Ectodermal cell (in vitro differentiated cells): ENCODE measurements at regions not wholly inside any gene's neighbourhood (a gene's known extent, or its start where the extent isn't known, plus 50 kb on each side); places are given as distances from the start of the nearest gene placed in this dataset.

Experiments used
- H3K27ac ChIP-seq: 2 replicates; pipeline ENCODE4 v1.7.0; 2013; ENCODE audit warnings: mild to moderate bottlenecking, low read depth, low read length; ENCODE audit not compliant: insufficient read depth, poor library complexity, severe bottlenecking
- H3K27me3 ChIP-seq: 2 replicates; pipeline ENCODE4 v1.7.0; 2013; ENCODE audit warnings: mild to moderate bottlenecking, low read length; ENCODE audit not compliant: insufficient read depth, control insufficient read depth, poor library complexity, severe bottlenecking
- H3K36me3 ChIP-seq: one replicate; pipeline ENCODE4 v1.7.0; 2013; ENCODE audit warnings: low read length; ENCODE audit not compliant: control insufficient read depth, insufficient read depth
- H3K4me1 ChIP-seq: one replicate; pipeline ENCODE4 v1.7.0; 2013; ENCODE audit warnings: low read length; ENCODE audit not compliant: control insufficient read depth, insufficient read depth
- H3K4me3 ChIP-seq: 2 replicates; pipeline ENCODE4 v1.7.0; 2013; ENCODE audit warnings: low read depth, low read length, control low read depth; ENCODE audit not compliant: insufficient read depth
- H3K9me3 ChIP-seq: 2 replicates; pipeline ENCODE4 v1.7.0; 2013; ENCODE audit warnings: mild to moderate bottlenecking, low read length, moderate library complexity; ENCODE audit not compliant: control insufficient read depth
- WGBS, 2 experiments: methylation state at CpG; one replicate each; pipeline ENCODE4 v1.1.7; 2013; ENCODE audit warnings: missing lambda C conversion rate in 2 of 2; 5-methylcytosine and 5-hydroxymethylcytosine counted together

- Histone ChIP-seq H3K4me3 (no peak overlapping the region), H3K27ac (no peak overlapping the region), H3K36me3 (no peaks in the 10 kb centered on the region), H3K27me3 (no peaks in the 10 kb centered on the region), H3K4me1 (peaks cover 34% of the 10 kb centered on the region), H3K9me3 (no peaks in the 10 kb centered on the region)
- 76 to 88% methylated on average over 6 of the region's 6 CpGs for WGBS, 2 experiments
Measured at GRCh38 chr15:95292785-95293450, 1037.6 kb upstream of the NR2F2 start.

- WGBS, 2 experiments = 94 to 95% methylated on average over 5 to 6 of the region's 6 CpGs
- peaks cover 28% of the 10 kb centered on the region for H3K4me1 ChIP-seq
Measured at GRCh38 chr15:95293456-95294031, 1037.0 kb upstream of the NR2F2 start.

GRCh38 chr15:95295363-95295762, 1035.1 kb upstream of the NR2F2 start:
- H3K9me3 ChIP-seq = no peaks in the 10 kb centered on the region
- H3K4me1 ChIP-seq = peaks cover 9% of the 10 kb centered on the region
- no peaks in the 10 kb centered on the region for H3K36me3 ChIP-seq
- no peak overlapping the region for H3K4me3 ChIP-seq
- no peaks in the 10 kb centered on the region for H3K27me3 ChIP-seq
- no peak overlapping the region for H3K27ac ChIP-seq
- 92 to 96% methylated on average over 9 of the region's 9 CpGs for WGBS, 2 experiments

More at GRCh38 chr15:95293456-95294031, 1037.0 kb upstream of the NR2F2 start:
- H3K36me3 ChIP-seq = no peaks in the 10 kb centered on the region
- no peak overlapping the region for H3K27ac ChIP-seq
- H3K4me3 ChIP-seq = no peak overlapping the region
- no peaks in the 10 kb centered on the region for H3K27me3 ChIP-seq
- no peaks in the 10 kb centered on the region for H3K9me3 ChIP-seq

- H3K27me3 ChIP-seq = no peaks in the 10 kb centered on the region
- H3K9me3 ChIP-seq = no peaks in the 10 kb centered on the region
- H3K36me3 ChIP-seq = no peaks in the 10 kb centered on the region
- H3K4me1 ChIP-seq = peaks cover 2% of the 10 kb centered on the region
- H3K27ac ChIP-seq = no peak overlapping the region
- H3K4me3 ChIP-seq = no peak overlapping the region
- 90% methylated on average over 9 of the region's 9 CpGs for WGBS, 2 experiments
Measured at GRCh38 chr15:95295896-95296625, 1034.4 kb upstream of the NR2F2 start.

GRCh38 chr15:95296643-95297042, 1033.9 kb upstream of the NR2F2 start:
- 97 to 99% methylated on average over 4 of the region's 4 CpGs for WGBS, 2 experiments
- Histone ChIP-seq H3K27me3 (no peaks in the 10 kb centered on the region), H3K36me3 (no peaks in the 10 kb centered on the region), H3K4me3 (no peak overlapping the region), H3K4me1 (no peaks in the 10 kb centered on the region), H3K27ac (no peak overlapping the region), H3K9me3 (no peaks in the 10 kb centered on the region)

GRCh38 chr15:95298729-95299128, 1031.8 kb upstream of the NR2F2 start:
- Histone ChIP-seq H3K27me3 (no peaks in the 10 kb centered on the region), H3K9me3 (no peaks in the 10 kb centered on the region), H3K36me3 (no peaks in the 10 kb centered on the region), H3K4me1 (no peaks in the 10 kb centered on the region), H3K27ac (no peak overlapping the region), H3K4me3 (no peak overlapping the region)
- 79 to 97% methylated on average over 3 of the region's 4 CpGs for WGBS, 2 experiments

- H3K4me1 ChIP-seq = no peaks in the 10 kb centered on the region
- no peaks in the 10 kb centered on the region for H3K9me3 ChIP-seq
- no peaks in the 10 kb centered on the region for H3K36me3 ChIP-seq
- WGBS, 2 experiments = 91 to 95% methylated on average over 4 of the region's 4 CpGs
- no peak overlapping the region for H3K27ac ChIP-seq
- H3K4me3 ChIP-seq = no peak overlapping the region
- H3K27me3 ChIP-seq = no peaks in the 10 kb centered on the region
Measured at GRCh38 chr15:95300958-95301357, 1029.5 kb upstream of the NR2F2 start.

GRCh38 chr15:95302206-95302605, 1028.3 kb upstream of the NR2F2 start:
- H3K9me3 ChIP-seq = no peaks in the 10 kb centered on the region
- H3K4me3 ChIP-seq = no peak overlapping the region
- no peaks in the 10 kb centered on the region for H3K4me1 ChIP-seq
- H3K27ac ChIP-seq = no peak overlapping the region
- WGBS, 2 experiments = 90 to 96% methylated on average over 3 of the region's 3 CpGs
- no peaks in the 10 kb centered on the region for H3K36me3 ChIP-seq
- H3K27me3 ChIP-seq = no peaks in the 10 kb centered on the region

- H3K4me3 ChIP-seq = no peak overlapping the region
- H3K9me3 ChIP-seq = no peaks in the 10 kb centered on the region
- H3K4me1 ChIP-seq = no peaks in the 10 kb centered on the region
- WGBS, 2 experiments = 96% methylated on average over 5 of the region's 6 CpGs
- no peaks in the 10 kb centered on the region for H3K27me3 ChIP-seq
- H3K36me3 ChIP-seq = no peaks in the 10 kb centered on the region
- no peak overlapping the region for H3K27ac ChIP-seq
Measured at GRCh38 chr15:95302809-95303208, 1027.7 kb upstream of the NR2F2 start.

GRCh38 chr15:95303713-95304112, 1026.8 kb upstream of the NR2F2 start:
- Histone ChIP-seq H3K27me3 (no peaks in the 10 kb centered on the region), H3K4me3 (no peak overlapping the region), H3K4me1 (no peaks in the 10 kb centered on the region), H3K9me3 (no peaks in the 10 kb centered on the region), H3K36me3 (no peaks in the 10 kb centered on the region), H3K27ac (no peak overlapping the region)
- WGBS, 2 experiments = 90 to 94% methylated on average over 4 of the region's 4 CpGs
